Left lung (tissue), 4 donors: ENCODE measurements at regions not wholly inside any gene's neighbourhood (a gene's known extent, or its start where the extent isn't known, plus 50 kb on each side); places are given as distances from the start of the nearest gene placed in this dataset.

Experiments
- ATAC-seq: fragments of 200-7000 bp; cut with Tn5 transposase; one replicate; pipeline ENCODE4 v1.9.1; 2020; ENCODE audit warnings: moderate library complexity
- DNase-seq, 4 donors: peaks; one replicate each; pipeline ENCODE4 v3.0.0-alpha.2; 2013 to 2020
- H3K27ac ChIP-seq, 2 donors: fragments of 200-600 bp; sonication (generic) in 1 of 2; one replicate each; pipeline versions ENCODE4 v1.5.0 to v1.8.0; 2020 to 2021
- H3K27me3 ChIP-seq, 2 donors: fragments of 200-600 bp; sonication (generic) in 1 of 2; one replicate each; pipeline versions ENCODE4 v1.5.0 to v1.8.0; 2020 to 2021
- H3K36me3 ChIP-seq, 2 donors: fragments of 200-600 bp; sonication (generic) in 1 of 2; one replicate each; pipeline versions ENCODE4 v1.5.0 to v1.8.0; 2020 to 2021
- H3K4me1 ChIP-seq, 2 donors: fragments of 200-600 bp; one replicate each; pipeline ENCODE4 v1.8.0; 2021
- H3K4me3 ChIP-seq, 2 donors: fragments of 200-600 bp; sonication (generic) in 1 of 2; one replicate each; pipeline versions ENCODE4 v1.5.0 to v1.8.0; 2020 to 2021; ENCODE audit warnings: mild to moderate bottlenecking in 1 of 2
- H3K9me3 ChIP-seq, 2 donors: fragments of 200-600 bp; sonication (generic) in 1 of 2; one replicate each; pipeline versions ENCODE4 v1.5.0 to v1.8.0; 2020 to 2021
- intact Hi-C, 2 donors: fragments of 100-400 bp; cut with DNase I; formaldehyde crosslinking; loops; one replicate each; pipeline versions ENCODE4 v1.11.2 to v1.14.2; 2022
- TF ChIP-seq, protein P1 (sequence below), 2 donors: fragments of 200-600 bp; sonication (generic) in 1 of 2; IDR thresholded peaks; one replicate each; pipeline versions ENCODE4 v1.5.0 to v1.8.0; 2021; ENCODE audit warnings: antibody characterized with exemption in 2 of 2
- donor health status: DM: no; HTN: yes; CAD: no.
- donor health status: DM: no; HTN: no; CAD: no.

DNA sequence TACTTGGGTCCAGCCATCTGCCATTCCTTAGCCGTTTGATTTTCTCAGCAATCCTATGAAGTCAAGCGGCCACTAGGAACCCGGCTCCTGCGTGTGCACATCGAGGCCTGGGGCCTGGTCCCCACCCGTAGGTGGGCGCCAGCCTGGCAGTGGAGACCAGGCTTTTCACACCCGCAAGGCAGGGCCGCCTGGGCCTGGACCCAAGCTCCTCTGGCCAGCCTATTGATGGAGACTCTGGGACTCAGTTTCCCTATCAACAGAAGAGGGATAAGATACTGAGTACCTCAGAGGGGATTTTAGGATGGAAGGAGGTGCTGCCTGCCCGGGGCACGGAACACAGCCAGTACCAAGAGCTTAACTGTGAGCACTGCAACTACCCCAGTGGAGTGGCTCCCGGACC is 104.3 kb upstream of the C14orf180 start:
- Histone ChIP-seq H3K4me1 (no peaks in the 10 kb centered on the region), H3K9me3 (no peaks in the 10 kb centered on the region), H3K27ac (no peak overlapping the region), H3K36me3 (no peaks in the 10 kb centered on the region), H3K27me3 (peaks cover 0 to 34% of the 10 kb centered on the region in 2 donors), H3K4me3 (no peak overlapping the region)
- no peak for ATAC-seq
- TF ChIP-seq, protein P1, sequence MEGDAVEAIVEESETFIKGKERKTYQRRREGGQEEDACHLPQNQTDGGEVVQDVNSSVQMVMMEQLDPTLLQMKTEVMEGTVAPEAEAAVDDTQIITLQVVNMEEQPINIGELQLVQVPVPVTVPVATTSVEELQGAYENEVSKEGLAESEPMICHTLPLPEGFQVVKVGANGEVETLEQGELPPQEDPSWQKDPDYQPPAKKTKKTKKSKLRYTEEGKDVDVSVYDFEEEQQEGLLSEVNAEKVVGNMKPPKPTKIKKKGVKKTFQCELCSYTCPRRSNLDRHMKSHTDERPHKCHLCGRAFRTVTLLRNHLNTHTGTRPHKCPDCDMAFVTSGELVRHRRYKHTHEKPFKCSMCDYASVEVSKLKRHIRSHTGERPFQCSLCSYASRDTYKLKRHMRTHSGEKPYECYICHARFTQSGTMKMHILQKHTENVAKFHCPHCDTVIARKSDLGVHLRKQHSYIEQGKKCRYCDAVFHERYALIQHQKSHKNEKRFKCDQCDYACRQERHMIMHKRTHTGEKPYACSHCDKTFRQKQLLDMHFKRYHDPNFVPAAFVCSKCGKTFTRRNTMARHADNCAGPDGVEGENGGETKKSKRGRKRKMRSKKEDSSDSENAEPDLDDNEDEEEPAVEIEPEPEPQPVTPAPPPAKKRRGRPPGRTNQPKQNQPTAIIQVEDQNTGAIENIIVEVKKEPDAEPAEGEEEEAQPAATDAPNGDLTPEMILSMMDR (IDR thresholded peaks at IDR 0.05), result no peak
- intact Hi-C loops, result no loop called here
- DNase-seq, result no peak

DNA sequence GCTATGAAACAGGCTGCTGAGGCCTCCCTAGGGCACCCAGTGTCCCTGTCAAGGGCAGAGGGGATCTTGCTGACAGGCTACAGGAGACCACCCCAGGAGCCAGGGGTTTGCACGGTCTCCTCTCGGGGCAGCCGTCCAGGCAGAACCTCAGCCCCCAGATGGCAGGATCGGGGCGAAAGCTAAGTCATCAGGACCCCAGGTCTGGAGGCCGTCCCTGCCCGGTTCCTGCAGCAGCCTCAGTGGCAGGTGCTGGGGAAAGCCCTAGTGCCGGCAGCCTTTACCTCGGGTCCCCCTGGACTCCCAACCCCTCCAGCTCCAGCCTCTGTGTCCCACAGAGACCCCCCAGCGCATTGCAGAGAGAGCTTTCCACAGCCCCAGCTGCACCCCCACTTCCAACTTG is 103.8 kb upstream of the C14orf180 start:
- Histone ChIP-seq H3K9me3 (peaks cover 0 to 3% of the 10 kb centered on the region in 2 donors), H3K36me3 (no peaks in the 10 kb centered on the region), H3K4me3 (no peak overlapping the region), H3K4me1 (no peaks in the 10 kb centered on the region), H3K27ac (no peak overlapping the region), H3K27me3 (peaks cover 0 to 34% of the 10 kb centered on the region in 2 donors)
- no peak for DNase-seq
- TF ChIP-seq, protein P1 (IDR thresholded peaks at IDR 0.05), result no peak
- ATAC-seq, result no peak
- intact Hi-C loops, result no loop called here

DNA sequence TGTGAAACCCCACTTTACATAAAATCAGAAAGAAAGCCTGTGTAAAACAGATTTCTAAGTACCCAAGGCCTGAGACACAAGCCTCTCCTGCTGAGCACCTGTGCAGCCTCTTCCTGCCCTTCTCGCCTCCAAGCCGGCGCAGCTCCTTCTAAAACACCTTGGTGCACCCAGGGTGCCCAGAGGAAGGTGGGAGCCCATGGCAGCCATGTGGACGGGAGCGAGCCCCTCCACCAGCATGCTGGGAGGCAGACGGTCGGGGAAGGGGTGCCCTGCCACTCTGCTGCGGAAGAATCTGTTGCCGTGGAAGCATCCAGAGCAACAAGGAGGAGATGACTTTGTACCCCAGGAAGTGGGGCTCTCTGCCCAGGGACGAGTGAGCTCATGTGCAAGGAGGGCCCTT is 103.1 kb upstream of the C14orf180 start:
- TF ChIP-seq, protein P1 (IDR thresholded peaks at IDR 0.05), result no peak
- no peaks in the 10 kb centered on the region for H3K4me1 ChIP-seq
- H3K4me3 ChIP-seq, result no peak overlapping the region
- ATAC-seq (no peak), DNase-seq (no peak)
- intact Hi-C loops, result no loop called here
- no peak overlapping the region for H3K27ac ChIP-seq
- H3K36me3 ChIP-seq, result no peaks in the 10 kb centered on the region
- H3K9me3 ChIP-seq, result peaks cover 0 to 10% of the 10 kb centered on the region in 2 donors
- peaks cover 0 to 34% of the 10 kb centered on the region in 2 donors for H3K27me3 ChIP-seq

DNA sequence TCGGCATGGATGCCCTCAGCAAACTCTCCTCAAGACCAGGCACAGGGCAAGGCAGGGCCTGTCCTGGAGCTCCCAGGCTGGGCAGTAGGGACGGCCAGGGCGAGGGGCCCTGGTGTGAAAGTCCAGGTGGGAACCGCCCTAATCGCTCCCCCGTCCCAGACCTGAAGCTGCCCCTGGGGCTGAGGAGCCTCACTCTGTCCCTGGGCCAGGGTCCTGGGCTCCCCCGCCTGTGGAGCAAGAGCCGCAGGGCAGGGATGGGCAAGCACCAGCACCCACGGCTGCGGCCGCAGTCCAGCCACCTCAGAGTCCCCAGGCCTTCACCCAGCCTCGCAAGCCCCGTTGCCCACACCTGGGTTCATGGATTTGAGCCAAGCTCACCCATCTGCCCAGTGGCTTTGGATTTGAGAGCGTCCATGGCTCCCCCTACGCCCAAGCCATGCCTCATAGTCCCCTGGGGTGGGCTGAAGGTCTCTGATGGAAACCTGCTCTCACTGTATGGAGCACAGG is 102.4 kb upstream of the C14orf180 start:
- Histone ChIP-seq H3K4me1 (no peaks in the 10 kb centered on the region), H3K9me3 (peaks cover 0 to 16% of the 10 kb centered on the region in 2 donors), H3K4me3 (no peak overlapping the region), H3K27ac (no peak overlapping the region), H3K27me3 (peaks cover 0 to 34% of the 10 kb centered on the region in 2 donors), H3K36me3 (no peaks in the 10 kb centered on the region)
- DNase-seq (no peak), ATAC-seq (no peak)
- TF ChIP-seq, protein P1 (IDR thresholded peaks at IDR 0.05), result no peak
- intact Hi-C loops, result no loop called here

DNA sequence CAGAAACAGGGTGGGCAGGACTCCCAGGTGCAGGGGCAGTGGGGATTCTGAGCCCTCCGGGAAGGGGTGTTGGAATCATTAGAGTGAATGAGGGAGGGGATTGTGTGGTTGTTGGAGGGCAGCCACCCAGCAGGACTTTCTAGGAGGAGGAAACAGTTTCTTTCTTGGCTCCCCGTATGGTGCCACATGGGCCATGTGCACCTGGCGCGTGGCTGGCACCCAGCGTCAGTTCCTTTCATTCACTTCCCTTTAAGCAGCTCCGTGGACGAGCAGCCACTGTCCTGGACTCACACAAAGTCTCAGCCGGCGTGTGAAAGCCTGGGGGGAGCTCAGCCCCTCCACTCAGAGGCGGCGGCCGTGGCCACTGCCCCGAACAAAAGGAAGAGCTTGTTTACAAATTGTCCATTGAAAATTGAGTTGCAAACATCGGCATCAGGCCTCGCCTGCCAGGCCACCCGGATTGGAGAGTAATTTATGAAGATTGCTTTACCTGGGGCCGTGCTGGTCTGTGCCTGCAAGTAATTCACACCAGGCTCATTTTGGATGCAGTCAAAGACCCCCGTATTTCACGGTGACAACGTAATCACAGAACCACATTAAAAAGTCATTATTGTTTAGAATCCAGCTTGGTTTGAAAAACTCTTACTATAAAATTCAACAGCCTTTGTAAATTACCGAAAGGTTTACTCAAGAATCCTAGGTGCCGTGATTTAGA is 101.7 kb upstream of the C14orf180 start:
- no peak overlapping the region for H3K27ac ChIP-seq
- H3K4me3 ChIP-seq, result no peak overlapping the region
- peaks cover 0 to 22% of the 10 kb centered on the region in 2 donors for H3K9me3 ChIP-seq
- TF ChIP-seq, protein P1 (IDR thresholded peaks at IDR 0.05), result no peak
- no peak for ATAC-seq
- H3K27me3 ChIP-seq, result peaks cover 0 to 34% of the 10 kb centered on the region in 2 donors
- no peak for DNase-seq
- H3K4me1 ChIP-seq, result no peaks in the 10 kb centered on the region
- no peaks in the 10 kb centered on the region for H3K36me3 ChIP-seq
- intact Hi-C loops, result no loop called here
